Progenitor cell of endocrine pancreas (in vitro differentiated cells): ENCODE measurements at regions not wholly inside any gene's neighbourhood (a gene's known extent, or its start where the extent isn't known, plus 50 kb on each side); places are given as distances from the start of the nearest gene placed in this dataset.

ENCODE experiments used
- DNase-seq: peaks from one replicate; pipeline ENCODE4 v3.0.0; 2021; ENCODE audit warnings: low spot score; ENCODE audit not compliant: unreplicated experiment
- H3K27ac Mint-ChIP-seq: 2 replicates; pipeline ENCODE4 v1.8.0; 2021; ENCODE audit warnings: mild to moderate bottlenecking, moderate library complexity, mixed read lengths
- H3K27me3 Mint-ChIP-seq: 2 replicates; pipeline ENCODE4 v1.8.0; 2021; ENCODE audit warnings: mixed read lengths
- H3K36me3 Mint-ChIP-seq: 2 replicates; pipeline ENCODE4 v1.8.0; 2022; ENCODE audit warnings: mixed read lengths; ENCODE audit not compliant: insufficient read depth
- H3K4me1 Mint-ChIP-seq: 2 replicates; pipeline ENCODE4 v1.8.0; 2021; ENCODE audit warnings: low read depth, mixed read lengths
- H3K4me3 Mint-ChIP-seq: 2 replicates; pipeline ENCODE4 v1.8.0; 2021; ENCODE audit warnings: low read depth, mild to moderate bottlenecking, moderate library complexity, mixed read lengths
- H3K9me3 Mint-ChIP-seq: 2 replicates; pipeline ENCODE4 v1.8.0; 2021; ENCODE audit warnings: low read depth, mixed read lengths
- TF ChIP-seq, protein P1 (sequence below): fragments of 200-600 bp; sonication (generic); IDR thresholded peaks from one replicate; pipeline ENCODE4 v1.5.0; 2021; ENCODE audit warnings: antibody characterized with exemption, mild to moderate bottlenecking; ENCODE audit not compliant: unreplicated experiment

DNA sequence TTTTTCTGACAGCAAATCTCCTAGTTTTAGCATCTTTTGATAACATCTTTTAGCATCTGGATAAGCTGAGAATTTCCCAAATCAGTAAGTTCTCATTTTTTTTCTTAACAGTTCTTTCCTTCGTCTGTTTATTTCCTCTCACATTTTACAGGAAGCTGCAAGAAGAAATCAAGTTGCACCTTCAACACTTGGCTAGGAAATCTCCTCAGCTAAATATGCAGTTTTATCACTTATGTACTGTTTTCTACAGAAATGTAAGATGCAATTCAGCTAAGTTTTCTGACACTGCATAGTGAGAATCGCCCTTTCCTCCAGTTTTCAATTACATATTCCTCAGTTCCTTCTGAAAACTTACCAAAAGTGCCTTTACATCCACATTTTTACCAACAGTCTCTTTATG, 59.0 kb upstream of the MSX2 start:
- Mint-ChIP-seq H3K27me3 (peaks cover 22% of the 10 kb centered on the region), H3K4me3 (no peak overlapping the region), H3K9me3 (peaks cover 8% of the 10 kb centered on the region), H3K36me3 (peaks cover 3% of the 10 kb centered on the region), H3K4me1 (no peaks in the 10 kb centered on the region), H3K27ac (no peak overlapping the region)
- no peak for DNase-seq
- TF ChIP-seq, protein P1, sequence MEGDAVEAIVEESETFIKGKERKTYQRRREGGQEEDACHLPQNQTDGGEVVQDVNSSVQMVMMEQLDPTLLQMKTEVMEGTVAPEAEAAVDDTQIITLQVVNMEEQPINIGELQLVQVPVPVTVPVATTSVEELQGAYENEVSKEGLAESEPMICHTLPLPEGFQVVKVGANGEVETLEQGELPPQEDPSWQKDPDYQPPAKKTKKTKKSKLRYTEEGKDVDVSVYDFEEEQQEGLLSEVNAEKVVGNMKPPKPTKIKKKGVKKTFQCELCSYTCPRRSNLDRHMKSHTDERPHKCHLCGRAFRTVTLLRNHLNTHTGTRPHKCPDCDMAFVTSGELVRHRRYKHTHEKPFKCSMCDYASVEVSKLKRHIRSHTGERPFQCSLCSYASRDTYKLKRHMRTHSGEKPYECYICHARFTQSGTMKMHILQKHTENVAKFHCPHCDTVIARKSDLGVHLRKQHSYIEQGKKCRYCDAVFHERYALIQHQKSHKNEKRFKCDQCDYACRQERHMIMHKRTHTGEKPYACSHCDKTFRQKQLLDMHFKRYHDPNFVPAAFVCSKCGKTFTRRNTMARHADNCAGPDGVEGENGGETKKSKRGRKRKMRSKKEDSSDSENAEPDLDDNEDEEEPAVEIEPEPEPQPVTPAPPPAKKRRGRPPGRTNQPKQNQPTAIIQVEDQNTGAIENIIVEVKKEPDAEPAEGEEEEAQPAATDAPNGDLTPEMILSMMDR, result no peak

DNA sequence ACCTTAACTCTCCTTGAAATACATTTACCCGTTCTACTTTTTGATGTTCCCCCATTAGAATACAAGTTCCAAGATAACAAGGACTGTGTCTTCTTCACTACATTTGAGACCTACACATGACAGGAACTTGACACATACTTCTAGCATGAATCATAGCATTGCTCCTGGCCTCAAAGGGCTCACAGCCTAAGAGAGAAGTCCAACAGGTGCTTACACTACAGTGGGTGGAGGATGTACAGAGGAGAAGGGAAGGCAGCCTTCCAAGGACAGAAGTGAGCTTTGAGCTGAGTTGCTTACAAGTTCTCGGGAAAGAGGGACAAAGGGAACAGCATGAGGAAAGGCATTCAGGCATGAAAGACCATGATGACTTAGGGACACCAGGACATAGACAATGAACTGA, 56.9 kb upstream of the MSX2 start:
- no peak overlapping the region for H3K27ac Mint-ChIP-seq
- peaks cover 3% of the 10 kb centered on the region for H3K36me3 Mint-ChIP-seq
- peaks cover 8% of the 10 kb centered on the region for H3K9me3 Mint-ChIP-seq
- H3K4me3 Mint-ChIP-seq, result no peak overlapping the region
- peaks cover 6% of the 10 kb centered on the region for H3K4me1 Mint-ChIP-seq
- TF ChIP-seq, protein P1, result no peak
- peaks cover 13% of the 10 kb centered on the region for H3K27me3 Mint-ChIP-seq
- DNase-seq, result no peak

DNA sequence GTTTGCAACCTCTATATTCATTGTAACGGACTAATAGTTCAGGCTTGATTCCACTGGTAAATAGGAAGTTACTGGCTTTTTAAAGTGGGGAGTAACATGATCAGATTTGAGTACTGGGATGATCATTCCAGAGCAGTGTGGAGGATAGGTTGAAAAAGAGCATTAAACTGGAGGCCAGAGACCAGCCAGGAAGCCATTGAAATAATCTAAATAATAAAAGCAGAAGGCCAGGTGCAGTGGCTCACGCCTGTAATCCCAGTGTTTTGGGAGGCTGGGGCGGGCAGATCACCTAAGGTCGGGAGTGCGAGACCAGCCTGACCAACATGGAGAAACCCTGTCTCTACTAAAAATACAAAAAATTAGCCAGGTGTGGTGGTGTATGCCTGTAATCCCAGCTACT, 56.0 kb upstream of the MSX2 start:
- Mint-ChIP-seq H3K4me1 (peaks cover 6% of the 10 kb centered on the region), H3K9me3 (peaks cover 8% of the 10 kb centered on the region), H3K36me3 (peaks cover 3% of the 10 kb centered on the region), H3K27ac (no peak overlapping the region), H3K27me3 (peaks cover 13% of the 10 kb centered on the region), H3K4me3 (no peak overlapping the region)
- TF ChIP-seq, protein P1, result no peak
- no peak for DNase-seq
